NT2/D1 (cell line): ENCODE measurements at regions not wholly inside any gene's neighbourhood (a gene's known extent, or its start where the extent isn't known, plus 50 kb on each side); places are given as distances from the start of the nearest gene placed in this dataset.

Source experiments
- YY1 ChIP-seq: IDR thresholded peaks from 2 replicates; pipeline ENCODE4 v1.6.1; 2011; ENCODE audit not compliant: insufficient read length, insufficient read depth
- ZNF274 ChIP-seq: IDR thresholded peaks from 2 replicates; pipeline ENCODE4 v1.6.1; 2011; ENCODE audit warnings: mild to moderate bottlenecking, low read depth, low read length

- no peak for TF ChIP-seq YY1
- TF ChIP-seq ZNF274, result no peak
Observed at GRCh38 chr5:106530150-106530549, 1140.6 kb downstream of the EFNA5 start.
